Peyer's patch (tissue), 4 donors: ENCODE measurements at regions not wholly inside any gene's neighbourhood (a gene's known extent, or its start where the extent isn't known, plus 50 kb on each side); places are given as distances from the start of the nearest gene placed in this dataset.

Experiments
- CTCF ChIP-seq, 6 experiments: fragments of 450-650 bp in 4 of 6; fragments of 200-600 bp in 2 of 6; sonication (generic) in 1 of 6; IDR thresholded peaks; one replicate each; pipeline ENCODE4 v1.5.1; 2017 to 2019; ENCODE audit warnings: antibody characterized with exemption in 6 of 6, mild to moderate bottlenecking in 3 of 6, moderate library complexity in 1 of 6
- POLR2A ChIP-seq, 2 donors: fragments of 450-650 bp; IDR thresholded peaks; one replicate each; pipeline ENCODE4 v1.5.1; 2017; ENCODE audit warnings: antibody characterized with exemption in 2 of 2, mild to moderate bottlenecking in 2 of 2, moderate library complexity in 2 of 2

- TF ChIP-seq CTCF (IDR thresholded peaks at IDR 0.05), result no peak
- TF ChIP-seq POLR2A (IDR thresholded peaks at IDR 0.05), result no peak
Measured at GRCh38 chr5:156004754-156005153, 322.2 kb upstream of the SGCD start.
